CD14-positive monocyte (primary cell): ENCODE measurements at regions not wholly inside any gene's neighbourhood (a gene's known extent, or its start where the extent isn't known, plus 50 kb on each side); places are given as distances from the start of the nearest gene placed in this dataset.

Source experiments
- DNase-seq, 3 donors: peaks; one replicate each; pipeline ENCODE4 v3.0.0-alpha.2; 2011 to 2022
- H2AFZ ChIP-seq: 2 replicates; pipeline ENCODE4 v1.6.0; 2012; ENCODE audit warnings: mild to moderate bottlenecking, low read depth, low read length, inconsistent platforms; ENCODE audit not compliant: insufficient read depth, poor library complexity, severe bottlenecking
- H3K27ac ChIP-seq, 2 donors: 1 replicate in 1 of 2; 2 replicates in 1 of 2; pipeline ENCODE4 v1.5.1; 2012 to 2013; ENCODE audit warnings: low read length in 2 of 2, control low read depth in 1 of 2, inconsistent platforms in 1 of 2, low read depth in 1 of 2, mild to moderate bottlenecking in 1 of 2
- H3K27me3 ChIP-seq, 2 donors: one replicate each; pipeline versions ENCODE4 v1.6.0 to v1.6.1; 2011 to 2013; ENCODE audit warnings: low read length in 2 of 2; ENCODE audit not compliant: control insufficient read depth in 2 of 2, insufficient read depth in 2 of 2
- H3K36me3 ChIP-seq, 2 donors: replicated peaks in 1 of 2; 1 replicate in 1 of 2; 2 replicates in 1 of 2; pipeline versions ENCODE4 v1.5.1 to v1.6.1; 2012 to 2013; ENCODE audit warnings: low read length in 2 of 2, control low read depth in 1 of 2, inconsistent platforms in 1 of 2, mild to moderate bottlenecking in 1 of 2; ENCODE audit not compliant: insufficient read depth in 2 of 2, control insufficient read depth in 1 of 2
- H3K4me1 ChIP-seq, 2 donors: 1 replicate in 1 of 2; 2 replicates in 1 of 2; pipeline versions ENCODE4 v1.5.1 to v1.6.1; 2012 to 2013; ENCODE audit warnings: low read length in 2 of 2, control low read depth in 1 of 2, inconsistent platforms in 1 of 2, mild to moderate bottlenecking in 1 of 2, moderate library complexity in 1 of 2; ENCODE audit not compliant: insufficient read depth in 2 of 2, control insufficient read depth in 1 of 2
- H3K4me2 ChIP-seq: replicated peaks from 2 replicates; pipeline ENCODE3; 2012; ENCODE audit warnings: low read length, moderate library complexity, mild to moderate bottlenecking; ENCODE audit not compliant: poor library complexity, severe bottlenecking; ENCODE audit errors: extremely low read depth
- H3K4me3 ChIP-seq, 3 experiments: fragments of 200-600 bp in 1 of 3; sonication (generic) in 1 of 3; replicated peaks in 1 of 3; 1 replicate in 2 of 3; 2 replicates in 1 of 3; pipeline ENCODE4 v1.5.1; 2011 to 2013; ENCODE audit warnings: low read length in 3 of 3, mild to moderate bottlenecking in 3 of 3, control low read depth in 2 of 3, low read depth in 2 of 3, inconsistent platforms in 1 of 3, moderate library complexity in 1 of 3
- H3K79me2 ChIP-seq: 2 replicates; pipeline ENCODE4 v1.6.0; 2012; ENCODE audit warnings: mild to moderate bottlenecking, control low read depth, inconsistent platforms, low read length, moderate library complexity; ENCODE audit not compliant: insufficient read depth
- H3K9ac ChIP-seq: 2 replicates; pipeline ENCODE4 v1.6.0; 2017; ENCODE audit warnings: low read length, mild to moderate bottlenecking; ENCODE audit not compliant: insufficient read depth, poor library complexity, severe bottlenecking
- H3K9me3 ChIP-seq, 2 donors: replicated peaks in 1 of 2; 1 replicate in 1 of 2; 2 replicates in 1 of 2; pipeline versions ENCODE4 v1.5.1 to v1.6.1; 2012 to 2013; ENCODE audit warnings: low read length in 2 of 2, control low read depth in 1 of 2; ENCODE audit not compliant: control insufficient read depth in 1 of 2, insufficient read depth in 1 of 2
- H4K20me1 ChIP-seq: 2 replicates; pipeline ENCODE4 v1.6.0; 2012; ENCODE audit warnings: mild to moderate bottlenecking, low read length, control low read depth, moderate library complexity; ENCODE audit not compliant: insufficient read depth
- H3K27ac Mint-ChIP-seq, 7 donors: one replicate each; pipeline ENCODE4 v1.8.0; 2020; ENCODE audit warnings: mild to moderate bottlenecking in 7 of 7, mixed read lengths in 7 of 7, moderate library complexity in 6 of 7, inconsistent platforms in 2 of 7
- H3K27me3 Mint-ChIP-seq, 3 donors: one replicate each; pipeline ENCODE4 v1.8.0; 2021 to 2022; ENCODE audit warnings: low read depth in 3 of 3, mild to moderate bottlenecking in 3 of 3, mixed read lengths in 3 of 3, moderate library complexity in 3 of 3, inconsistent platforms in 1 of 3
- H3K36me3 Mint-ChIP-seq, 2 donors: one replicate each; pipeline ENCODE4 v1.8.0; 2020; ENCODE audit warnings: mixed read lengths in 2 of 2, inconsistent platforms in 1 of 2, mild to moderate bottlenecking in 1 of 2
- H3K4me1 Mint-ChIP-seq: one replicate; pipeline ENCODE4 v1.8.0; 2020; ENCODE audit warnings: mild to moderate bottlenecking, mixed read lengths
- H3K4me3 Mint-ChIP-seq, 2 donors: one replicate each; pipeline ENCODE4 v1.8.0; 2020; ENCODE audit warnings: mild to moderate bottlenecking in 2 of 2, mixed read lengths in 2 of 2, moderate library complexity in 1 of 2
- H3K9me3 Mint-ChIP-seq, 7 donors: one replicate each; pipeline ENCODE4 v1.8.0; 2020 to 2022; ENCODE audit warnings: mixed read lengths in 7 of 7, mild to moderate bottlenecking in 6 of 7, moderate library complexity in 6 of 7, inconsistent platforms in 2 of 7
- CTCF ChIP-seq: fragments of 200-600 bp; IDR thresholded peaks from one replicate; pipeline ENCODE4 v1.8.0; 2022; ENCODE audit warnings: antibody characterized with exemption, mild to moderate bottlenecking
- WGBS: methylation state at CpG from one replicate; pipeline ENCODE4 v1.1.5; 2013; ENCODE audit warnings: missing lambda C conversion rate; ENCODE audit not compliant: insufficient coverage; 5-methylcytosine and 5-hydroxymethylcytosine counted together
- intact Hi-C, 2 donors: fragments of 100-400 bp; cut with micrococcal nuclease; formaldehyde crosslinking; loops; one replicate each; pipeline versions ENCODE4 v1.15.0 to v1.15.1; 2023

- WGBS = 93% methylated on average over 2 of the region's 5 CpGs
- no peak for TF ChIP-seq CTCF
- Mint-ChIP-seq H3K27ac (no peak overlapping the region), H3K4me3 (no peak overlapping the region), H3K36me3 (no peaks in the 10 kb centered on the region), H3K27me3 (peaks cover 2 to 12% (median 3%) of the 10 kb centered on the region in 3 donors), H3K4me1 (no peaks in the 10 kb centered on the region), H3K9me3 (peaks cover 0 to 5% (median 0%) of the 10 kb centered on the region in 7 donors)
- no peaks in the 10 kb centered on the region for H3K79me2 ChIP-seq
- no peak overlapping the region for H2AFZ ChIP-seq
- no peaks in the 10 kb centered on the region for H4K20me1 ChIP-seq
- no peaks in the 10 kb centered on the region for H3K36me3 ChIP-seq
- peaks cover 0 to under 1% of the 10 kb centered on the region in 2 donors for H3K27me3 ChIP-seq
- no peaks in the 10 kb centered on the region for H3K4me1 ChIP-seq
- no peak for DNase-seq
- H3K9me3 ChIP-seq = no peaks in the 10 kb centered on the region
- intact Hi-C loops = no loop called here
- H3K9ac ChIP-seq = no peak overlapping the region
- no peak overlapping the region for H3K4me3 ChIP-seq
- no peak overlapping the region for H3K27ac ChIP-seq
- H3K4me2 ChIP-seq = no peak overlapping the region
Measured at GRCh38 chr14:94966344-94966743, 191.0 kb downstream of the DICER1 start.

GRCh38 chr14:94965551-94966313 lies 191.6 kb downstream of the DICER1 start:
- Mint-ChIP-seq H3K4me3 (no peak overlapping the region), H3K9me3 (peaks cover 0 to 2% (median 0%) of the 10 kb centered on the region in 7 donors), H3K4me1 (no peaks in the 10 kb centered on the region), H3K27ac (no peak overlapping the region), H3K36me3 (no peaks in the 10 kb centered on the region), H3K27me3 (peaks cover 2 to 13% (median 5%) of the 10 kb centered on the region in 3 donors)
- H3K4me2 ChIP-seq = no peak overlapping the region
- no peaks in the 10 kb centered on the region for H3K36me3 ChIP-seq
- no peak overlapping the region for H2AFZ ChIP-seq
- WGBS = 92% methylated on average over 7 of the region's 8 CpGs
- H3K9ac ChIP-seq = no peak overlapping the region
- H3K4me1 ChIP-seq = no peaks in the 10 kb centered on the region
- peaks cover 0 to 3% of the 10 kb centered on the region in 2 donors for H3K27me3 ChIP-seq
- H3K79me2 ChIP-seq = no peaks in the 10 kb centered on the region
- H3K4me3 ChIP-seq = no peak overlapping the region
- H4K20me1 ChIP-seq = no peaks in the 10 kb centered on the region
- TF ChIP-seq CTCF = no peak
- H3K9me3 ChIP-seq = no peaks in the 10 kb centered on the region
- no peak overlapping the region for H3K27ac ChIP-seq
- no peak for DNase-seq
- intact Hi-C loops = no loop called here
